CD14-positive monocyte (primary cell): ENCODE measurements at regions not wholly inside any gene's neighbourhood (a gene's known extent, or its start where the extent isn't known, plus 50 kb on each side); places are given as distances from the start of the nearest gene placed in this dataset.

Experiments used
- DNase-seq, 3 donors: peaks; one replicate each; pipeline ENCODE4 v3.0.0-alpha.2; 2011 to 2022
- H2AFZ ChIP-seq: 2 replicates; pipeline ENCODE4 v1.6.0; 2012; ENCODE audit warnings: mild to moderate bottlenecking, low read depth, low read length, inconsistent platforms; ENCODE audit not compliant: insufficient read depth, poor library complexity, severe bottlenecking
- H3K27ac ChIP-seq, 2 donors: 1 replicate in 1 of 2; 2 replicates in 1 of 2; pipeline ENCODE4 v1.5.1; 2012 to 2013; ENCODE audit warnings: low read length in 2 of 2, control low read depth in 1 of 2, inconsistent platforms in 1 of 2, low read depth in 1 of 2, mild to moderate bottlenecking in 1 of 2
- H3K27me3 ChIP-seq, 2 donors: one replicate each; pipeline versions ENCODE4 v1.6.0 to v1.6.1; 2011 to 2013; ENCODE audit warnings: low read length in 2 of 2; ENCODE audit not compliant: control insufficient read depth in 2 of 2, insufficient read depth in 2 of 2
- H3K36me3 ChIP-seq, 2 donors: replicated peaks in 1 of 2; 1 replicate in 1 of 2; 2 replicates in 1 of 2; pipeline versions ENCODE4 v1.5.1 to v1.6.1; 2012 to 2013; ENCODE audit warnings: low read length in 2 of 2, control low read depth in 1 of 2, inconsistent platforms in 1 of 2, mild to moderate bottlenecking in 1 of 2; ENCODE audit not compliant: insufficient read depth in 2 of 2, control insufficient read depth in 1 of 2
- H3K4me1 ChIP-seq, 2 donors: 1 replicate in 1 of 2; 2 replicates in 1 of 2; pipeline versions ENCODE4 v1.5.1 to v1.6.1; 2012 to 2013; ENCODE audit warnings: low read length in 2 of 2, control low read depth in 1 of 2, inconsistent platforms in 1 of 2, mild to moderate bottlenecking in 1 of 2, moderate library complexity in 1 of 2; ENCODE audit not compliant: insufficient read depth in 2 of 2, control insufficient read depth in 1 of 2
- H3K4me2 ChIP-seq: replicated peaks from 2 replicates; pipeline ENCODE3; 2012; ENCODE audit warnings: low read length, moderate library complexity, mild to moderate bottlenecking; ENCODE audit not compliant: poor library complexity, severe bottlenecking; ENCODE audit errors: extremely low read depth
- H3K4me3 ChIP-seq, 3 experiments: fragments of 200-600 bp in 1 of 3; sonication (generic) in 1 of 3; replicated peaks in 1 of 3; 1 replicate in 2 of 3; 2 replicates in 1 of 3; pipeline ENCODE4 v1.5.1; 2011 to 2013; ENCODE audit warnings: low read length in 3 of 3, mild to moderate bottlenecking in 3 of 3, control low read depth in 2 of 3, low read depth in 2 of 3, inconsistent platforms in 1 of 3, moderate library complexity in 1 of 3
- H3K79me2 ChIP-seq: 2 replicates; pipeline ENCODE4 v1.6.0; 2012; ENCODE audit warnings: mild to moderate bottlenecking, control low read depth, inconsistent platforms, low read length, moderate library complexity; ENCODE audit not compliant: insufficient read depth
- H3K9ac ChIP-seq: 2 replicates; pipeline ENCODE4 v1.6.0; 2017; ENCODE audit warnings: low read length, mild to moderate bottlenecking; ENCODE audit not compliant: insufficient read depth, poor library complexity, severe bottlenecking
- H3K9me3 ChIP-seq, 2 donors: replicated peaks in 1 of 2; 1 replicate in 1 of 2; 2 replicates in 1 of 2; pipeline versions ENCODE4 v1.5.1 to v1.6.1; 2012 to 2013; ENCODE audit warnings: low read length in 2 of 2, control low read depth in 1 of 2; ENCODE audit not compliant: control insufficient read depth in 1 of 2, insufficient read depth in 1 of 2
- H4K20me1 ChIP-seq: 2 replicates; pipeline ENCODE4 v1.6.0; 2012; ENCODE audit warnings: mild to moderate bottlenecking, low read length, control low read depth, moderate library complexity; ENCODE audit not compliant: insufficient read depth
- H3K27ac Mint-ChIP-seq, 7 donors: one replicate each; pipeline ENCODE4 v1.8.0; 2020; ENCODE audit warnings: mild to moderate bottlenecking in 7 of 7, mixed read lengths in 7 of 7, moderate library complexity in 6 of 7, inconsistent platforms in 2 of 7
- H3K27me3 Mint-ChIP-seq, 3 donors: one replicate each; pipeline ENCODE4 v1.8.0; 2021 to 2022; ENCODE audit warnings: low read depth in 3 of 3, mild to moderate bottlenecking in 3 of 3, mixed read lengths in 3 of 3, moderate library complexity in 3 of 3, inconsistent platforms in 1 of 3
- H3K36me3 Mint-ChIP-seq, 2 donors: one replicate each; pipeline ENCODE4 v1.8.0; 2020; ENCODE audit warnings: mixed read lengths in 2 of 2, inconsistent platforms in 1 of 2, mild to moderate bottlenecking in 1 of 2
- H3K4me1 Mint-ChIP-seq: one replicate; pipeline ENCODE4 v1.8.0; 2020; ENCODE audit warnings: mild to moderate bottlenecking, mixed read lengths
- H3K4me3 Mint-ChIP-seq, 2 donors: one replicate each; pipeline ENCODE4 v1.8.0; 2020; ENCODE audit warnings: mild to moderate bottlenecking in 2 of 2, mixed read lengths in 2 of 2, moderate library complexity in 1 of 2
- H3K9me3 Mint-ChIP-seq, 7 donors: one replicate each; pipeline ENCODE4 v1.8.0; 2020 to 2022; ENCODE audit warnings: mixed read lengths in 7 of 7, mild to moderate bottlenecking in 6 of 7, moderate library complexity in 6 of 7, inconsistent platforms in 2 of 7
- WGBS: methylation state at CpG from one replicate; pipeline ENCODE4 v1.1.5; 2013; ENCODE audit warnings: missing lambda C conversion rate; ENCODE audit not compliant: insufficient coverage; 5-methylcytosine and 5-hydroxymethylcytosine counted together
- intact Hi-C, 2 donors: fragments of 100-400 bp; cut with micrococcal nuclease; formaldehyde crosslinking; loops; one replicate each; pipeline versions ENCODE4 v1.15.0 to v1.15.1; 2023
- TF ChIP-seq, protein P1 (sequence below): fragments of 200-600 bp; IDR thresholded peaks from one replicate; pipeline ENCODE4 v1.8.0; 2022; ENCODE audit warnings: antibody characterized with exemption, mild to moderate bottlenecking

GRCh38 chr11:13224324-13224723 is 53.3 kb upstream of the BMAL1 start:
- intact Hi-C loops, result no loop called here
- TF ChIP-seq, protein P1, sequence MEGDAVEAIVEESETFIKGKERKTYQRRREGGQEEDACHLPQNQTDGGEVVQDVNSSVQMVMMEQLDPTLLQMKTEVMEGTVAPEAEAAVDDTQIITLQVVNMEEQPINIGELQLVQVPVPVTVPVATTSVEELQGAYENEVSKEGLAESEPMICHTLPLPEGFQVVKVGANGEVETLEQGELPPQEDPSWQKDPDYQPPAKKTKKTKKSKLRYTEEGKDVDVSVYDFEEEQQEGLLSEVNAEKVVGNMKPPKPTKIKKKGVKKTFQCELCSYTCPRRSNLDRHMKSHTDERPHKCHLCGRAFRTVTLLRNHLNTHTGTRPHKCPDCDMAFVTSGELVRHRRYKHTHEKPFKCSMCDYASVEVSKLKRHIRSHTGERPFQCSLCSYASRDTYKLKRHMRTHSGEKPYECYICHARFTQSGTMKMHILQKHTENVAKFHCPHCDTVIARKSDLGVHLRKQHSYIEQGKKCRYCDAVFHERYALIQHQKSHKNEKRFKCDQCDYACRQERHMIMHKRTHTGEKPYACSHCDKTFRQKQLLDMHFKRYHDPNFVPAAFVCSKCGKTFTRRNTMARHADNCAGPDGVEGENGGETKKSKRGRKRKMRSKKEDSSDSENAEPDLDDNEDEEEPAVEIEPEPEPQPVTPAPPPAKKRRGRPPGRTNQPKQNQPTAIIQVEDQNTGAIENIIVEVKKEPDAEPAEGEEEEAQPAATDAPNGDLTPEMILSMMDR, result no peak
- H3K9me3 Mint-ChIP-seq, result no peaks in the 10 kb centered on the region
- H3K36me3 Mint-ChIP-seq, result no peaks in the 10 kb centered on the region
- Histone ChIP-seq H2AFZ (no peak overlapping the region), H4K20me1 (no peaks in the 10 kb centered on the region), H3K4me3 (no peak overlapping the region), H3K9me3 (no peaks in the 10 kb centered on the region), H3K27me3 (peaks cover 0 to 3% of the 10 kb centered on the region in 2 donors), H3K4me1 (no peaks in the 10 kb centered on the region), H3K9ac (no peak overlapping the region), H3K79me2 (no peaks in the 10 kb centered on the region), H3K4me2 (no peak overlapping the region), H3K27ac (no peak overlapping the region), H3K36me3 (no peaks in the 10 kb centered on the region)
- H3K27ac Mint-ChIP-seq, result no peak overlapping the region
- no peaks in the 10 kb centered on the region for H3K4me1 Mint-ChIP-seq
- no peak for DNase-seq
- H3K4me3 Mint-ChIP-seq, result no peak overlapping the region
- no CpG with 5 or more reads among the region's 1 CpG for WGBS
- H3K27me3 Mint-ChIP-seq, result peaks cover 0 to 3% (median 2%) of the 10 kb centered on the region in 3 donors

- Histone ChIP-seq H3K27me3 (peaks cover 0 to 3% of the 10 kb centered on the region in 2 donors), H2AFZ (no peak overlapping the region)
- no peaks in the 10 kb centered on the region for H3K36me3 Mint-ChIP-seq
These were observed 52.3 kb upstream of the BMAL1 start for GRCh38 chr11:13225038-13226001.

More at GRCh38 chr11:13225038-13226001, 52.3 kb upstream of the BMAL1 start:
- Mint-ChIP-seq H3K4me3 (no peak overlapping the region), H3K4me1 (no peaks in the 10 kb centered on the region), H3K27ac (no peak overlapping the region), H3K9me3 (no peaks in the 10 kb centered on the region), H3K27me3 (peaks cover 0 to 3% (median under 1%) of the 10 kb centered on the region in 3 donors)
- no peaks in the 10 kb centered on the region for H3K4me1 ChIP-seq
- 95% methylated on average over 6 of the region's 10 CpGs for WGBS
- H3K4me2 ChIP-seq, result no peak overlapping the region
- H3K27ac ChIP-seq, result no peak overlapping the region
- intact Hi-C loops, result no loop called here
- H3K9me3 ChIP-seq, result no peaks in the 10 kb centered on the region
- no peaks in the 10 kb centered on the region for H3K79me2 ChIP-seq
- no peak overlapping the region for H3K4me3 ChIP-seq
- no peak overlapping the region for H3K9ac ChIP-seq
- DNase-seq, result no peak
- no peaks in the 10 kb centered on the region for H3K36me3 ChIP-seq
- no peaks in the 10 kb centered on the region for H4K20me1 ChIP-seq
- TF ChIP-seq, protein P1, result no peak
